HG03060 (cell line): ENCODE measurements at regions not wholly inside any gene's neighbourhood (a gene's known extent, or its start where the extent isn't known, plus 50 kb on each side); places are given as distances from the start of the nearest gene placed in this dataset.

ENCODE experiments used
- ATAC-seq: cut with Tn5 transposase; IDR thresholded peaks from one replicate; pipeline ENCODE4 v1.9.1; 2021; ENCODE audit warnings: low read depth, moderate number of reproducible peaks; ENCODE audit not compliant: unreplicated experiment

- no peak for ATAC-seq
Observed at GRCh38 chr16:79707876-79708275, 107.3 kb upstream of the MAF start.

GRCh38 chr16:79703066-79703465 is 102.5 kb upstream of the MAF start:
- no peak for ATAC-seq

GRCh38 chr16:79698341-79698753 is 97.8 kb upstream of the MAF start:
- no peak for ATAC-seq

- no peak for ATAC-seq
Observed at GRCh38 chr16:79697562-79698112, 97.1 kb upstream of the MAF start.

DNA sequence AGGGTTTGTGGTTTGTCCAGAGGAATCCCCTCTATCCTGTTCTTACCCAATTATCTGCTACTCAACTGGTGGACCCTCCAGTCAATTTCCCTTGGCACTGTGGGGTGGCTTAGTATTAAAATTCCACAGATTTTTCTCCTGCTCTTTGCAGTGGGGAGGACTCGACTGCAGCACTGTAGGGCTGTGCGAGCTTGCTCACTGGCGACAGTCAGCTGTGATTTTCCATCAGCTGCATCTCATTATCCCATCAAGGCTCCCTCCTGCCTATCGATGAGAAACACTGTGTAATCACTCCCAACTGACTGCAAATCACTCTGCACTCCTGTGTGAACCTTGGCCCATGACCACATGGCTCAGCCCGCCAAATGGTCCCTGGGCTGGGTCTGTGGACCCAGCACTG is 90.5 kb upstream of the MAF start:
- no peak for ATAC-seq

- no peak for ATAC-seq
Observed at GRCh38 chr16:79690159-79690558, 89.6 kb upstream of the MAF start.

DNA sequence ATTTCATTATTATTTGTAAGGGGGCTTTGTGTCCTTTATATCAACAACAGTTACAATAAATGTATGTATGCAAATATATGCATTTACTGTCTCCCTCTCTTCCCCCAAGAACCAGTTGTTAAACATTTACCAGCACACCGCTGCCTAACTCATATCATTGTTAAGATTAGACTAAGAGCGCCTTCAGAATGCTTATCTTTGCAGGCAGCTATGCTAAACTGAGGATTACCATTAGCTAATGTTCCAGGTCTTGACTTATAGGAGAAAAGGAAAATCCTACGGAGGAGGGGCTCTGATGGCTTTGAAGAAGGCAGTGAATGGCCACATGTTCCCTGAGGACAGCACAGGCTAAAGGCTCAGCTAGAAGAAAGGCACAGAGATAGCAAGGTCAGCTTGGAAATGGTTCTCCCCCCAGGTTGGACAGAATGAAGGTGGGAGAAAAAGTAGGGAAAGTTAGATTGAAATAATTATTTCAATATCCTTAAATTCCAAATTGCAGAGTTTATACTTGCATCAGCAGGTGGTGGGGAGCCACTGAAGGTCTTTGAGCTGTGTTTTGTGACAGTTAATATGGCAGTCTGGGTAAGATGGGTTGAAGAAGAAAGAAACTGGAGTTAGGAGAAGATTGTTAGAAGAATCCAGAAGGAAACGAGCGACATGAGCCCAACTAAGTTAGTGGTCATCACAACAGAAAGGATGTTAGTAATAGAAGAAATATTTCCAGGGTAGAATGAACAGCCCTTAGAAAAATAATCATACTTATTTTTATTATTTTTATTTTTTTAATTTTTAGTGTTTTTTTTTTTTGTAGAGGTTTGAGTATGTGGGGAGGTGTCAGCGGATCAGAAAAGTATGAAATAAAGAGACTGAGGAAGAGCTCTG is 87.0 kb upstream of the MAF start:
- no peak for ATAC-seq

DNA sequence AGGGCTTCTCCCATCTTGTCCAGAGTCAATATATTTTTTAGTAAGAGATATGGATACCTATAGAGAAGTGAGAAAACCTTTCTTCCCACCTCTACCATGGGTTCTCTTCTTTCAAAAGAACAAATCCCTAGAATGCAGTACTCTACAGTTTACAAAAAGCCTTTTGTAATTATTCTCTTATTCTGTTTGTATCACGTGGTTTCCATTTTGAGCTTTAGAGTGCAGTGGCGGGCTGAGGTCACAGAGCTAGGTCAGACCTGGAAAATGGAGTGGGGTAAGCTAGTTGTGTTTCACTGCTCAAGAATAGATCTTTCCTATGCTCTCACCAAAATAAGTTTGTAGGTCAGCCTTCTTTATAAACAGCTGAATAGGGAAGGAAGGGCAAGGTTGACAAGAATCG is 85.3 kb upstream of the MAF start:
- no peak for ATAC-seq

DNA sequence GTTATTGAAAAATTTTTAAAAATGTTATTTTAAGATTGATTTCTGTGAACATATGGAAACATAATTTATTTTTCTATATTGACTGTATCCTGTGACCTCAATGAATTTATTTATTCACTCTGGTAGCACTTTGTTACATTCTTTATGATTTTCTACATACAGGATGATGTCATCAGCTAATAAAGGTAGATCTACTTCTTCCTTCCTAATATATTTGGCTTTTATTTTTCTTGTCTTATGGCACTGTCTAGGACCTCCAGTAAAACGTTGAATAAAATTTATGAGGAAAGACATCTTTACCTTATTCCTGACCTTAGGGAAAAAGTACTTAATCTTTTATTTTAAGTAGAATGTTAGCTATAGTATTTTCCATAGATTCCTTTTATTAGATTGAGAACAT is 78.8 kb upstream of the MAF start:
- no peak for ATAC-seq

DNA sequence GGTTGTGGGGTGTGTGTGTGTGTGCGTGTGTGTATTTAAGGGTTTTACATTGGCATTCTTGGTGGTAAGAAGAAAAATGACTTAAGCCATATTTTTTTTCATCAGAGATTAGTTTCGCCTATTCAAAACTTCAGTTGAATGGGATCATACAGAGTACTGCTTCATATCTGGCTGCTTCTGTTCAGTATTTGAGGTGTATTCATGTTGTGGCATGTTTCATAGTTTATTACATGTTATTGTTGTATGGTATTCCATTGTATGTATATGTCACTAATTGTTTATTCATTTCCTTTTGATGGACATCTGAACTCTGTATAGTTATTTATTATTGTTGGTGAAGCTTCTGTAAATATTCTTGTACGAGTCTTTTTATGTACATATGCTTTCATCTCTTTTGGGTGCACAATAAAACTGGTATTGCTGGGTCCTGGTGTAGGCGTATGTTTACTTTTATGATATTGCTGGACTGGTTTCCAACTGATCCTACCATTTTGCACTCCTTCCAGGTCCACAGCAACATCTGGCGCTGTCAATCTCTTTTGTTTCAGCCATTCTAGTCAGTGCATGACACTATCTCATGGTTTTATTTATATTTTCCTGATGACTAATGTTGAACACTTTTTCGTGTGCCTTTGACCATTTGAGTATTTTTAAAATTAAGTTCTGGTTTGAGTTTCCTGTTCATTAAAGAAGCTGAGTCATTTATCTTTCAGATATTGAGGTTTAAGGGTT is 77.4 kb upstream of the MAF start:
- no peak for ATAC-seq

- no peak for ATAC-seq
Observed at GRCh38 chr16:79673635-79674034, 73.1 kb upstream of the MAF start.

DNA sequence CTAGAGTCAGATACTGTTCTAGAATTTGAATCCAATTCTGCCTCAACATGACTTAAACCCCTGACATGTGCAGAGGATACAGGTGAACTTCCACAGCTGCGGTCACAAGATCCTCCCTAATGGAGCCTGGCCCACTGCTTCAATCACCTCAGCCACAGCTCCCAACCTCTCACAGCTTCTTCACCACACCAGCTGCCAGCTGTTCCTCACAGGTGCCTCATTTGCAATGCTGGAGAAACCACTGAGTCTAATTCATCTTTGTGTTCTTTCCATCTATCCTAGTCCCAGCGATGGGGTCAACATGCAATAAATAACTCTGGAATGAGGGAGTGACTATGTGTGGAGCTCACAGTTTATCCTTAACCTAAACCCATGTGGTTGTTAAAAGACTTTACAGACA is 72.0 kb upstream of the MAF start:
- ATAC-seq = no peak

- no peak for ATAC-seq
Observed at GRCh38 chr16:79668502-79668901, 68.0 kb upstream of the MAF start.

- no peak for ATAC-seq
Observed at GRCh38 chr16:79665970-79666369, 65.4 kb upstream of the MAF start.

DNA sequence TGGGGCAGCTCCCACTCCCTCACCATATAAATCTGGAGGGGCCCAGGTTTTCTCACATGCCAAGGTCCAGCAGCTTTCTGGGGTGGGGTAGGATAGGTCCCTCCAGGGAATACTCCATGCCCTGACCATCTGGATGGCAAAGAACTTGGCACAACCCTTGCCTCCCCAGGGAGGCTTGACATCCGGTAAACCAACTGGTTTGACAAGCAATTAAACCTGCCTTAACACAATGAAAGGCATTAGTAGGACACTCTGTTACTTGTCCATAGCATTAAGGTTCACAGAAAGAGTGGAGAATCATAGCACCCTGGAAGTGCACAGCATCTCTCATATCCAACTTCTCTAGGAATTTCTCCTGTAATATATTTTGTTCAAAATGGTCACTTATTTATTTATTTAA is 63.9 kb upstream of the MAF start:
- no peak for ATAC-seq

GRCh38 chr16:79662669-79663313 is 62.3 kb upstream of the MAF start:
- no peak for ATAC-seq

GRCh38 chr16:79662122-79662521 is 61.6 kb upstream of the MAF start:
- no peak for ATAC-seq

- no peak for ATAC-seq
Observed at GRCh38 chr16:79661578-79661977, 61.0 kb upstream of the MAF start.

GRCh38 chr16:79659344-79659743 is 58.8 kb upstream of the MAF start:
- ATAC-seq = no peak

- ATAC-seq = no peak
Observed at GRCh38 chr16:79658301-79659033, 57.9 kb upstream of the MAF start.
